ENCODE measurements at regions not wholly inside any gene's neighbourhood (a gene's known extent, or its start where the extent isn't known, plus 50 kb on each side); places are given as distances from the start of the nearest gene placed in this dataset.

- no peak overlapping the region for H4K91ac ChIP-seq (ENCODE audit: insufficient read depth, low read depth, low read length)
- no peak overlapping the region for H3K56ac ChIP-seq (ENCODE audit: extremely low read depth, insufficient read depth, low read length)
- no peak overlapping the region for H3K4me2 ChIP-seq (ENCODE audit: low read depth, low read length)
- POLR2A ChIA-PET (ENCODE audit: unreplicated experiment), result no interaction called here
- 0 out of 2 replicates have a peak, but pooled peaks cover 3% of the 10 kb centered on the region for H3K9me1 ChIP-seq (ENCODE audit: insufficient read depth, low read length)
- H3K18ac ChIP-seq (ENCODE audit: low read depth, low read length), result no peak overlapping the region
- no CpG with 5 or more reads among the region's 2 CpGs for WGBS, 2 experiments (ENCODE audit: extremely low coverage in 2 of 2, insufficient read length in 1 of 2)
- no peaks in the 10 kb centered on the region for H3K27me3 ChIP-seq (ENCODE audit: control insufficient read depth, insufficient read depth, low read length)
- no peaks in the 10 kb centered on the region for H3K36me3 ChIP-seq (ENCODE audit: control insufficient read depth, insufficient read depth, low read length)
- H3K4me1 ChIP-seq (ENCODE audit: control insufficient read depth, insufficient read depth, low read length), result no peaks in the 10 kb centered on the region
- no peak overlapping the region for H3K9ac ChIP-seq (ENCODE audit: low read depth, low read length)
- H3K4me3 ChIP-seq (ENCODE audit: insufficient read depth, low read depth, low read length), result no peak overlapping the region
- H3K27ac ChIP-seq (ENCODE audit: insufficient read depth, low read length), result no peak overlapping the region
- H4K20me1 ChIP-seq (ENCODE audit: insufficient read depth, low read length), result no peaks in the 10 kb centered on the region
- no peak overlapping the region for H2BK15ac ChIP-seq (ENCODE audit: low read depth, low read length)
- H3K23ac ChIP-seq (ENCODE audit: low read depth, low read length), result no peak overlapping the region
- H3K4ac ChIP-seq (ENCODE audit: low read depth, low read length), result no peak overlapping the region
- dilution Hi-C loops (cut with HindIII; ENCODE audit: low sequenced_read_pairs, unreplicated experiment), result no loop called here
- H2AK5ac ChIP-seq (ENCODE audit: low read depth, low read length), result no peak overlapping the region
- in situ Hi-C loops (cut with MboI; ENCODE audit: low sequenced_read_pairs), result no loop called here
- BruUV-seq (replicated peaks), result no TSS peak
- H4K8ac ChIP-seq (ENCODE audit: low read depth in 2 of 2, low read length in 2 of 2), result no peak overlapping the region
- H3K14ac ChIP-seq (replicated peaks; ENCODE audit: low read depth, low read length), result no peak overlapping the region
- H2BK20ac ChIP-seq (ENCODE audit: low read depth, low read length), result no peak overlapping the region
- CTCF ChIA-PET, result no interaction called here
- no peak overlapping the region for H2AK9ac ChIP-seq (replicated peaks; ENCODE audit: low read depth, low read length, poor library complexity)
- H2BK5ac ChIP-seq (ENCODE audit: low read depth, low read length, poor library complexity, severe bottlenecking), result no peak overlapping the region
- intact Hi-C loops (cut with micrococcal nuclease), result no loop called here
- H4K5ac ChIP-seq (ENCODE audit: low read depth, low read length), result no peak overlapping the region
- ATAC-seq (ENCODE audit: low read depth) (no peak), DNase-seq (no peak)
- no peaks in the 10 kb centered on the region for H3K9me3 ChIP-seq (ENCODE audit: control insufficient read depth, insufficient read depth, low read length)
- no peaks in the 10 kb centered on the region for H3K79me1 ChIP-seq (ENCODE audit: low read depth in 1 of 2, low read length in 2 of 2)
- TF ChIP-seq CEBPB (IDR thresholded peaks at IDR 0.05; ENCODE audit: low read depth, low read length), result no peak
- no peak for TF ChIP-seq POLR2A (IDR thresholded peaks at IDR 0.05; ENCODE audit: low read depth, low read length)
- TF ChIP-seq NFE2L2 (IDR thresholded peaks at IDR 0.05; ENCODE audit: low read depth, low read length), result no peak
- TF ChIP-seq BHLHE40 (IDR thresholded peaks at IDR 0.05; ENCODE audit: low read depth, low read length), result no peak
- TF ChIP-seq USF2 (IDR thresholded peaks at IDR 0.05; ENCODE audit: low read depth, low read length), result no peak
- TF ChIP-seq RAD21 (IDR thresholded peaks at IDR 0.05; ENCODE audit: low read length), result no peak
- no peak for TF ChIP-seq SMC3 (IDR thresholded peaks at IDR 0.05; ENCODE audit: low read depth, low read length)
- no peak for TF ChIP-seq RFX5 (IDR thresholded peaks at IDR 0.05; ENCODE audit: low read depth, low read length)
- TF ChIP-seq FOS (IDR thresholded peaks at IDR 0.05; ENCODE audit: low read depth, low read length), result no peak
- no peak for TF ChIP-seq CHD1 (IDR thresholded peaks at IDR 0.05; ENCODE audit: low read depth, low read length)
- no peak for TF ChIP-seq ELK1 (IDR thresholded peaks at IDR 0.05; ENCODE audit: borderline replicate concordance, low read depth, low read length)
- no peak for TF ChIP-seq MAFK (IDR thresholded peaks at IDR 0.05; ENCODE audit: low read depth, low read length)
- TF ChIP-seq CTCF (conservative IDR thresholded peaks at IDR 0.05; ENCODE audit: low read depth, low read length), result no peak
- H2AFZ ChIP-seq (replicated peaks; ENCODE audit: low read length, poor library complexity), result no peak overlapping the region
- H2BK120ac ChIP-seq (ENCODE audit: low read depth, low read length), result no peak overlapping the region
These were observed 207.0 kb downstream of the SLITRK6 start for GRCh38 chr13:85592211-85592610.

Data from IMR-90 (cell line).